Lower leg skin (tissue), 3 donors: ENCODE measurements at regions not wholly inside any gene's neighbourhood (a gene's known extent, or its start where the extent isn't known, plus 50 kb on each side); places are given as distances from the start of the nearest gene placed in this dataset.

ENCODE experiments used
- POLR2A ChIP-seq, 2 donors: fragments of 450-650 bp; IDR thresholded peaks; one replicate each; pipeline ENCODE4 v1.6.1; 2016 to 2017; ENCODE audit warnings: antibody characterized with exemption in 2 of 2, mild to moderate bottlenecking in 1 of 2, moderate library complexity in 1 of 2
- TF ChIP-seq, protein P1 (sequence below), 3 donors: fragments of 450-650 bp; IDR thresholded peaks; one replicate each; pipeline ENCODE4 v1.5.1; 2016; ENCODE audit warnings: antibody characterized with exemption in 3 of 3, mild to moderate bottlenecking in 3 of 3, moderate library complexity in 2 of 3

DNA sequence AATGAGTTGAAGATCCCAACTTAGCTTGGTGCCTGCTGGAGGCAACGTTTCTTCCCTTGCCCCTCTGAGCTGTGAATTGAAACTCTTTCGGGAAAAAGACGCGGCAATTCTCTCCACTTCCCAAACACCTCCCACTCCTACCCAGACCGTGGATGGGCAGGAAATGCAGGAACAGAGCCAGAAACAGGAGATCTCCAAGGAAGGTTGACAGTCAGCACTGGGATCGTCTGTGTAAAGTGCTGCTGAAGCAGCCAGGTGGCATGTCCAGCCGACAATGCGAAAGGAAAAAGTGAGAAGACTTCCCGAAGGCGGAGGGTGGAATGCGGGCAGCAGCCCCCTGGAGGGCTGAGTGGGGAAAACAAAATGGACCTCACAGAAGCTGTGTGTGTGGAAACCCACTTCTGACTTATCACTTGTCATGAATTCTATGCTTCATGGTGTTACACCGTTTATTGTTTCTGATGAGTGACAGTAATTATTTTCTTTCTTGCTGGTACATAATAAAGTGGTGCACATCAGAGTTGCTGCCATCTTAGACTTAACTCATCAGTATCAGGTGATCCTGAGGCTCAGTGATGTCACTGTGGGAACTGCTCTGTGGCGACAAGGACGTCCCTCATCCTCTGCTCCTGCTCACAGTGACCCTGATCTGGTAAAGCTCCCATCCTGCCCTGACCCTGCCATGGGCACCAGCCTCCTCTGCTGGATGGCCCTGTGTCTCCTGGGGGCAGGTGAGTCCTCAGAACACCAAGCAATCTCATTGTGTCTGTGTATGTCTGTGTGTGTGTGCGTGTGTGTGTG lies 220.5 kb upstream of the PRSS1 start:
- TF ChIP-seq, protein P1, sequence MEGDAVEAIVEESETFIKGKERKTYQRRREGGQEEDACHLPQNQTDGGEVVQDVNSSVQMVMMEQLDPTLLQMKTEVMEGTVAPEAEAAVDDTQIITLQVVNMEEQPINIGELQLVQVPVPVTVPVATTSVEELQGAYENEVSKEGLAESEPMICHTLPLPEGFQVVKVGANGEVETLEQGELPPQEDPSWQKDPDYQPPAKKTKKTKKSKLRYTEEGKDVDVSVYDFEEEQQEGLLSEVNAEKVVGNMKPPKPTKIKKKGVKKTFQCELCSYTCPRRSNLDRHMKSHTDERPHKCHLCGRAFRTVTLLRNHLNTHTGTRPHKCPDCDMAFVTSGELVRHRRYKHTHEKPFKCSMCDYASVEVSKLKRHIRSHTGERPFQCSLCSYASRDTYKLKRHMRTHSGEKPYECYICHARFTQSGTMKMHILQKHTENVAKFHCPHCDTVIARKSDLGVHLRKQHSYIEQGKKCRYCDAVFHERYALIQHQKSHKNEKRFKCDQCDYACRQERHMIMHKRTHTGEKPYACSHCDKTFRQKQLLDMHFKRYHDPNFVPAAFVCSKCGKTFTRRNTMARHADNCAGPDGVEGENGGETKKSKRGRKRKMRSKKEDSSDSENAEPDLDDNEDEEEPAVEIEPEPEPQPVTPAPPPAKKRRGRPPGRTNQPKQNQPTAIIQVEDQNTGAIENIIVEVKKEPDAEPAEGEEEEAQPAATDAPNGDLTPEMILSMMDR (IDR thresholded peaks at IDR 0.05): no peak
- TF ChIP-seq POLR2A (IDR thresholded peaks at IDR 0.05): no peak
